Mammary epithelial cell (primary cell): ENCODE measurements at regions not wholly inside any gene's neighbourhood (a gene's known extent, or its start where the extent isn't known, plus 50 kb on each side); places are given as distances from the start of the nearest gene placed in this dataset.

Experiments used
- CTCF ChIP-seq, 2 donors: IDR thresholded peaks in 1 of 2; conservative IDR thresholded peaks in 1 of 2; 2 replicates each; pipeline ENCODE4 v1.5.1; 2011 to 2012; ENCODE audit warnings: inconsistent platforms in 2 of 2, low read length in 2 of 2, mild to moderate bottlenecking in 2 of 2, control low read depth in 1 of 2, low read depth in 1 of 2; ENCODE audit not compliant: insufficient read depth in 1 of 2; ENCODE audit errors: extremely low read depth in 1 of 2
- EZH2 ChIP-seq: IDR thresholded peaks from 2 replicates; pipeline ENCODE4 v1.6.1; 2012; ENCODE audit warnings: low read length, inconsistent platforms, borderline replicate concordance

- TF ChIP-seq CTCF (conservative IDR thresholded peaks at IDR 0.05 in 1 of 2, IDR thresholded peaks at IDR 0.05 in 1 of 2; ENCODE audit: extremely low read depth in 1 of 2, insufficient read depth in 1 of 2, low read depth in 1 of 2, low read length in 2 of 2) (no peak), EZH2 (no peak)
These were observed 597.3 kb downstream of the PKHD1 start for GRCh38 chr6:51490101-51490500.
